ENCODE measurements at regions not wholly inside any gene's neighbourhood (a gene's known extent, or its start where the extent isn't known, plus 50 kb on each side); places are given as distances from the start of the nearest gene placed in this dataset.

DNA sequence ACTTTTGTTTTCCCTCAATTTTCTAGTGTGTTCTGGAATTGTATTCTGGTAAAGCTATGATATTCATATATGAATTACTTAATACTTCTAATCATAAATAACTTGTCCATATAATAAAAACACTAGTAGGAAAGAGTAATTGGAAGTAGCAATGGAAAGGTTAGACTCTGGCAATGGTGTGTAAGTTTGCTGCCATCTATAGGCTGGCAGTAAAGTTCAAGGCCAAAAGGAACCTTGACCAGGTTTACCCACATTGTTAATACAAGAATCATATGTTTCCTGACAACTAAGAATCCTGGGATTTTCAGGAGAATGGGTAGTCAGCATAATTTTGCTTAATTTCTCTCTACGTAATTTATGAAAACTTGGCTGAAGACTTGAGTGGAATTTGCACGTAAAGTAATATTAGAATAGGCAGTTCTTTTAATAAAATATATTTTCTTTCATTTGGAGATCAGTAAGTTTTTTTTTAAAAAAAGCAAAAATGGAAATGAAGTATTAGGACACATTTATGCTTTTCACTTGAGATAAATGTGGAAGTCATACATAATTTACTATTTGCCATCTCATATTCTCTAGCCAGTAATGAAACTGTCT is 926.7 kb downstream of the GALC start:
- TF ChIP-seq, protein P1, sequence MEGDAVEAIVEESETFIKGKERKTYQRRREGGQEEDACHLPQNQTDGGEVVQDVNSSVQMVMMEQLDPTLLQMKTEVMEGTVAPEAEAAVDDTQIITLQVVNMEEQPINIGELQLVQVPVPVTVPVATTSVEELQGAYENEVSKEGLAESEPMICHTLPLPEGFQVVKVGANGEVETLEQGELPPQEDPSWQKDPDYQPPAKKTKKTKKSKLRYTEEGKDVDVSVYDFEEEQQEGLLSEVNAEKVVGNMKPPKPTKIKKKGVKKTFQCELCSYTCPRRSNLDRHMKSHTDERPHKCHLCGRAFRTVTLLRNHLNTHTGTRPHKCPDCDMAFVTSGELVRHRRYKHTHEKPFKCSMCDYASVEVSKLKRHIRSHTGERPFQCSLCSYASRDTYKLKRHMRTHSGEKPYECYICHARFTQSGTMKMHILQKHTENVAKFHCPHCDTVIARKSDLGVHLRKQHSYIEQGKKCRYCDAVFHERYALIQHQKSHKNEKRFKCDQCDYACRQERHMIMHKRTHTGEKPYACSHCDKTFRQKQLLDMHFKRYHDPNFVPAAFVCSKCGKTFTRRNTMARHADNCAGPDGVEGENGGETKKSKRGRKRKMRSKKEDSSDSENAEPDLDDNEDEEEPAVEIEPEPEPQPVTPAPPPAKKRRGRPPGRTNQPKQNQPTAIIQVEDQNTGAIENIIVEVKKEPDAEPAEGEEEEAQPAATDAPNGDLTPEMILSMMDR (IDR thresholded peaks at IDR 0.05; ENCODE audit: low read depth, low read length, poor library complexity, severe bottlenecking) = no peak
- TF ChIP-seq EZH2phosphoT487 (IDR thresholded peaks at IDR 0.05; ENCODE audit: borderline replicate concordance, low read length) = no peak
